ENCODE measurements at regions not wholly inside any gene's neighbourhood (a gene's known extent, or its start where the extent isn't known, plus 50 kb on each side); places are given as distances from the start of the nearest gene placed in this dataset.

- no peak overlapping the region for H3K27ac Mint-ChIP-seq (ENCODE audit: unreplicated experiment)
Observed at GRCh38 chr20:53712212-53712977, 118.8 kb upstream of the ZNF217 start.

GRCh38 chr20:53711333-53712211 lies 117.9 kb upstream of the ZNF217 start:
- H3K4me1 Mint-ChIP-seq (ENCODE audit: unreplicated experiment), result peaks cover 8% of the 10 kb centered on the region
- H3K27ac Mint-ChIP-seq (ENCODE audit: unreplicated experiment), result no peak overlapping the region
- DNase-seq (ENCODE audit: low spot score), result no peak

More at GRCh38 chr20:53712212-53712977, 118.8 kb upstream of the ZNF217 start:
- TF ChIP-seq CTCF (IDR thresholded peaks at IDR 0.05; ENCODE audit: unreplicated experiment), result no peak
- H3K4me3 Mint-ChIP-seq (ENCODE audit: unreplicated experiment), result no peak overlapping the region
- peaks cover 10% of the 10 kb centered on the region for H3K4me1 Mint-ChIP-seq (ENCODE audit: unreplicated experiment)
- no peaks in the 10 kb centered on the region for H3K9me3 Mint-ChIP-seq (ENCODE audit: unreplicated experiment)
- H3K27me3 Mint-ChIP-seq (ENCODE audit: unreplicated experiment), result peaks cover 7% of the 10 kb centered on the region
- DNase-seq (ENCODE audit: low spot score), result no peak
- H3K36me3 Mint-ChIP-seq (ENCODE audit: low read depth, unreplicated experiment), result no peaks in the 10 kb centered on the region

GRCh38 chr20:53708129-53708968 lies 114.7 kb upstream of the ZNF217 start:
- no peak for DNase-seq (ENCODE audit: low spot score)
- no peaks in the 10 kb centered on the region for H3K9me3 Mint-ChIP-seq (ENCODE audit: unreplicated experiment)
- no peak overlapping the region for H3K4me3 Mint-ChIP-seq (ENCODE audit: unreplicated experiment)
- H3K4me1 Mint-ChIP-seq (ENCODE audit: unreplicated experiment), result no peaks in the 10 kb centered on the region
- TF ChIP-seq CTCF (IDR thresholded peaks at IDR 0.05; ENCODE audit: unreplicated experiment), result no peak
- no peaks in the 10 kb centered on the region for H3K36me3 Mint-ChIP-seq (ENCODE audit: low read depth, unreplicated experiment)
- peaks cover 3% of the 10 kb centered on the region for H3K27me3 Mint-ChIP-seq (ENCODE audit: unreplicated experiment)
- no peak overlapping the region for H3K27ac Mint-ChIP-seq (ENCODE audit: unreplicated experiment)

More at GRCh38 chr20:53711333-53712211, 117.9 kb upstream of the ZNF217 start:
- no peak for TF ChIP-seq CTCF (IDR thresholded peaks at IDR 0.05; ENCODE audit: unreplicated experiment)
- H3K27me3 Mint-ChIP-seq (ENCODE audit: unreplicated experiment), result peaks cover 7% of the 10 kb centered on the region
- no peak overlapping the region for H3K4me3 Mint-ChIP-seq (ENCODE audit: unreplicated experiment)
- no peaks in the 10 kb centered on the region for H3K9me3 Mint-ChIP-seq (ENCODE audit: unreplicated experiment)
- H3K36me3 Mint-ChIP-seq (ENCODE audit: low read depth, unreplicated experiment), result no peaks in the 10 kb centered on the region

- no peak for TF ChIP-seq CTCF (IDR thresholded peaks at IDR 0.05; ENCODE audit: unreplicated experiment)
- Mint-ChIP-seq H3K36me3 (ENCODE audit: low read depth, unreplicated experiment) (no peaks in the 10 kb centered on the region), H3K27ac (ENCODE audit: unreplicated experiment) (no peak overlapping the region), H3K27me3 (ENCODE audit: unreplicated experiment) (peaks cover 3% of the 10 kb centered on the region), H3K4me3 (ENCODE audit: unreplicated experiment) (no peak overlapping the region), H3K4me1 (ENCODE audit: unreplicated experiment) (no peaks in the 10 kb centered on the region), H3K9me3 (ENCODE audit: unreplicated experiment) (no peaks in the 10 kb centered on the region)
- no peak for DNase-seq (ENCODE audit: low spot score)
Observed at GRCh38 chr20:53707371-53708055, 113.9 kb upstream of the ZNF217 start.
